Colonic mucosa (tissue), 4 donors: ENCODE measurements at regions not wholly inside any gene's neighbourhood (a gene's known extent, or its start where the extent isn't known, plus 50 kb on each side); places are given as distances from the start of the nearest gene placed in this dataset.

Source experiments
- DNase-seq: peaks from one replicate; pipeline ENCODE4 v3.0.0-alpha.2; 2020
- H3K27ac ChIP-seq: fragments of 200-600 bp; one replicate; pipeline ENCODE4 v1.8.0; 2021
- H3K27me3 ChIP-seq: fragments of 200-600 bp; one replicate; pipeline ENCODE4 v1.8.0; 2021
- H3K36me3 ChIP-seq: fragments of 200-600 bp; one replicate; pipeline ENCODE4 v1.8.0; 2021
- H3K4me1 ChIP-seq: fragments of 200-600 bp; one replicate; pipeline ENCODE4 v1.8.0; 2021; ENCODE audit warnings: mild to moderate bottlenecking
- H3K4me3 ChIP-seq: fragments of 200-600 bp; one replicate; pipeline ENCODE4 v1.8.0; 2021
- H3K9ac ChIP-seq, 2 donors: one replicate each; pipeline ENCODE4 v1.7.0; 2013; ENCODE audit warnings: control low read depth in 2 of 2, low read depth in 2 of 2, low read length in 2 of 2
- H3K9me3 ChIP-seq: fragments of 200-600 bp; one replicate; pipeline ENCODE4 v1.8.0; 2021
- CTCF ChIP-seq: fragments of 200-600 bp; IDR thresholded peaks from one replicate; pipeline ENCODE4 v1.8.0; 2022; ENCODE audit warnings: antibody characterized with exemption, mild to moderate bottlenecking
- intact Hi-C: fragments of 100-400 bp; cut with DNase I; formaldehyde crosslinking; loops from one replicate; pipeline ENCODE4 v1.14.1; 2022
- donor health status: healthy.
- donor health status: DM: no; HTN: no; CAD: no.
- donor health status: DM: no; HTN: no; CAD: no.

GRCh38 chr5:27414099-27414498 is 375.7 kb upstream of the CDH9 start:
- no peak overlapping the region for H3K9ac ChIP-seq
- H3K9me3 ChIP-seq, result no peaks in the 10 kb centered on the region
- no peaks in the 10 kb centered on the region for H3K4me1 ChIP-seq
- DNase-seq, result no peak
- H3K27ac ChIP-seq, result no peak overlapping the region
- H3K36me3 ChIP-seq, result no peaks in the 10 kb centered on the region
- H3K27me3 ChIP-seq, result no peaks in the 10 kb centered on the region
- intact Hi-C loops, result no loop called here
- H3K4me3 ChIP-seq, result no peak overlapping the region
- no peak for TF ChIP-seq CTCF

- H3K27ac ChIP-seq, result no peak overlapping the region
- no peak overlapping the region for H3K4me3 ChIP-seq
- no peak for DNase-seq
- intact Hi-C loops, result no loop called here
- no peaks in the 10 kb centered on the region for H3K36me3 ChIP-seq
- H3K9ac ChIP-seq, result no peak overlapping the region
- no peaks in the 10 kb centered on the region for H3K27me3 ChIP-seq
- H3K9me3 ChIP-seq, result no peaks in the 10 kb centered on the region
- no peak for TF ChIP-seq CTCF
- H3K4me1 ChIP-seq, result no peaks in the 10 kb centered on the region
Measured at GRCh38 chr5:27412384-27412783, 374.0 kb upstream of the CDH9 start.

GRCh38 chr5:27406020-27406419 is 367.6 kb upstream of the CDH9 start:
- no peak for TF ChIP-seq CTCF
- Histone ChIP-seq H3K27ac (no peak overlapping the region), H3K27me3 (no peaks in the 10 kb centered on the region), H3K9ac (no peak overlapping the region), H3K36me3 (no peaks in the 10 kb centered on the region), H3K9me3 (no peaks in the 10 kb centered on the region), H3K4me1 (no peaks in the 10 kb centered on the region), H3K4me3 (no peak overlapping the region)
- intact Hi-C loops, result no loop called here
- DNase-seq, result no peak

GRCh38 chr5:27403243-27403882 is 365.0 kb upstream of the CDH9 start:
- no peak overlapping the region for H3K4me3 ChIP-seq
- no peaks in the 10 kb centered on the region for H3K4me1 ChIP-seq
- DNase-seq, result no peak
- H3K9ac ChIP-seq, result no peak overlapping the region
- H3K27ac ChIP-seq, result no peak overlapping the region
- intact Hi-C loops, result no loop called here
- H3K9me3 ChIP-seq, result no peaks in the 10 kb centered on the region
- H3K36me3 ChIP-seq, result no peaks in the 10 kb centered on the region
- no peaks in the 10 kb centered on the region for H3K27me3 ChIP-seq
- TF ChIP-seq CTCF, result no peak

GRCh38 chr5:27402828-27403227 is 364.4 kb upstream of the CDH9 start:
- no peak overlapping the region for H3K9ac ChIP-seq

More at GRCh38 chr5:27402828-27403227, 364.4 kb upstream of the CDH9 start:
- Histone ChIP-seq H3K4me1 (no peaks in the 10 kb centered on the region), H3K27me3 (no peaks in the 10 kb centered on the region), H3K9me3 (no peaks in the 10 kb centered on the region), H3K4me3 (no peak overlapping the region), H3K27ac (no peak overlapping the region), H3K36me3 (no peaks in the 10 kb centered on the region)
- intact Hi-C loops, result no loop called here
- no peak for DNase-seq
- no peak for TF ChIP-seq CTCF
